PC-3 (cell line): ENCODE measurements at regions not wholly inside any gene's neighbourhood (a gene's known extent, or its start where the extent isn't known, plus 50 kb on each side); places are given as distances from the start of the nearest gene placed in this dataset.

ENCODE experiments used
- EZH2 ChIP-seq: fragments of 300-600 bp; sonication (generic); IDR thresholded peaks from one replicate; pipeline ENCODE4 v1.6.1; 2017; ENCODE audit warnings: antibody characterized with exemption, mild to moderate bottlenecking, low read length; ENCODE audit not compliant: unreplicated experiment
- EZH2phosphoT487 ChIP-seq: fragments of 300-600 bp; sonication (generic); IDR thresholded peaks from 2 replicates; pipeline ENCODE4 v1.6.1; 2018; ENCODE audit warnings: mild to moderate bottlenecking, antibody characterized with exemption, low read length, borderline replicate concordance

GRCh38 chr13:111589992-111590391 lies 269.6 kb downstream of the TEX29 start:
- TF ChIP-seq EZH2, result no peak
- TF ChIP-seq EZH2phosphoT487, result no peak
